Activated naive CD4-positive, alpha-beta T cell treated with anti-CD3 and anti-CD28 coated beads, Interleukin-2, amount 50 U/mL, for 16 hours (primary cell): ENCODE measurements at regions not wholly inside any gene's neighbourhood (a gene's known extent, or its start where the extent isn't known, plus 50 kb on each side); places are given as distances from the start of the nearest gene placed in this dataset.

Experiments
- DNase-seq: peaks from one replicate; pipeline ENCODE4 v3.0.0-alpha.2; 2020

GRCh38 chr7:68417002-68417401 is 1181.3 kb upstream of the AUTS2 start:
- no peak for DNase-seq

GRCh38 chr7:68417659-68418058 is 1180.6 kb upstream of the AUTS2 start:
- DNase-seq = no peak

- DNase-seq = no peak
These were observed 1177.7 kb upstream of the AUTS2 start for GRCh38 chr7:68420342-68421192.

- no peak for DNase-seq
These were observed 1176.6 kb upstream of the AUTS2 start for GRCh38 chr7:68421712-68422111.

GRCh38 chr7:68422281-68422680 is 1176.0 kb upstream of the AUTS2 start:
- DNase-seq = no peak

GRCh38 chr7:68423356-68423755 is 1174.9 kb upstream of the AUTS2 start:
- DNase-seq = no peak

GRCh38 chr7:68424658-68425297 is 1173.5 kb upstream of the AUTS2 start:
- DNase-seq = no peak

GRCh38 chr7:68425377-68425776 is 1172.9 kb upstream of the AUTS2 start:
- no peak for DNase-seq

GRCh38 chr7:68429411-68430117 is 1168.7 kb upstream of the AUTS2 start:
- DNase-seq = no peak

- DNase-seq = no peak
These were observed 1165.7 kb upstream of the AUTS2 start for GRCh38 chr7:68432585-68432984.

GRCh38 chr7:68433462-68434070 is 1164.7 kb upstream of the AUTS2 start:
- DNase-seq = no peak

GRCh38 chr7:68434857-68435256 is 1163.4 kb upstream of the AUTS2 start:
- no peak for DNase-seq

- no peak for DNase-seq
These were observed 1160.3 kb upstream of the AUTS2 start for GRCh38 chr7:68438016-68438415.

GRCh38 chr7:68438811-68439210 is 1159.5 kb upstream of the AUTS2 start:
- no peak for DNase-seq

- no peak for DNase-seq
These were observed 1158.4 kb upstream of the AUTS2 start for GRCh38 chr7:68439897-68440296.

- no peak for DNase-seq
These were observed 1157.4 kb upstream of the AUTS2 start for GRCh38 chr7:68440866-68441265.

- DNase-seq = no peak
These were observed 1156.6 kb upstream of the AUTS2 start for GRCh38 chr7:68441645-68442044.

- no peak for DNase-seq
These were observed 1155.2 kb upstream of the AUTS2 start for GRCh38 chr7:68442931-68443631.

GRCh38 chr7:68444042-68444441 is 1154.2 kb upstream of the AUTS2 start:
- no peak for DNase-seq

- no peak for DNase-seq
These were observed 1153.3 kb upstream of the AUTS2 start for GRCh38 chr7:68444956-68445355.

- no peak for DNase-seq
These were observed 1152.1 kb upstream of the AUTS2 start for GRCh38 chr7:68446183-68446582.

- DNase-seq = no peak
These were observed 1149.2 kb upstream of the AUTS2 start for GRCh38 chr7:68449099-68449498.

- DNase-seq = no peak
These were observed 1148.5 kb upstream of the AUTS2 start for GRCh38 chr7:68449816-68450215.
